ENCODE measurements at regions not wholly inside any gene's neighbourhood (a gene's known extent, or its start where the extent isn't known, plus 50 kb on each side); places are given as distances from the start of the nearest gene placed in this dataset.
A peak's percentile ranks its signal among the peaks of the same experiment; 100 is the strongest.

DNA sequence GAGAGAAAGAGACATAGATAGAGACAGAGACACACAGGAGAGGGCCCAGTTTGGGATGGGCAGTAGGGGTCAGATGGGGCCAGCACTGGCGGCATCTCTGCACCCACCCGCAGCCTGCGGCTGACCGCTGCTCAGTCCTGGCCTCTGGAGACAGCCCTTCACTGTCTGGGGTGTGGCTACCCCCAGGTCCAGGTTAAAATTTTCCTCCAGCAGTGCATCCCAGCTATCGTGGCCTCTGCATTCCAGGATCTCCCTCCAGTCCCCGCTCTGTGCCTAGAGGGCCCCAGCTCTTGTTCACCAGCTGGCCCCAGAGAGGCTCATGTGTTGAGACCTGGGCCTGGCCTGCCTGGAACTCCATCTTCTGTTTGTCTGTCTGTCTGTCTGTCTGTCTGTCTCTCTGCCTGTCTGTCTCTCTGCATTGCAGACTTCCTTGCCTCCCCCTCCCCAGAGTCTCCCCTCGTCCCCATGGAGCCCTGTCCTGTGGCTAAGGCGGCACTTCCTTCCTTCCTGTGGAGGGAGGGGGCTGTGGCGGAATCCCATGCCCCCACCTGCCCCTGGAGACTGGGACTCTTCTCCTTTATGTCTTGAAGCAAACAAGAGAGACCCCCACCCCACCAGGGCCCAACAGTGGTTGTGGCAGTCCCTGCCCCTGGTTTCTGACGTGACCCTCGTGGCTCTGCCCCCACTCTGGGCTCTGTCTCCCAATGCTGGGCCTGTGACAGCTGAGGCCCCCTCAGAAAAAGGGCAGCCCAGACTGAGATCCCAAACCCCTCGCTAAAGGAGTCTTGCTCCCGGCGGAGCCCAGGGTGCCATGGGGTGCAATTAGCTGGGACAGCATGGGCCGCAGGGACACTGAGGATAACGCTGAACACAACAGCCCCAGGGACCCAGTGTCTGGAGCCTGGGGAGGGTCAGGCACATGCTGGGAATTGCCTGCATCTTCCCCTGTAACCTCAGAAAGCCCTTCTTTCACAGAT is 241.8 kb downstream of the NPHP4 start:
- TF ChIP-seq, protein P1, sequence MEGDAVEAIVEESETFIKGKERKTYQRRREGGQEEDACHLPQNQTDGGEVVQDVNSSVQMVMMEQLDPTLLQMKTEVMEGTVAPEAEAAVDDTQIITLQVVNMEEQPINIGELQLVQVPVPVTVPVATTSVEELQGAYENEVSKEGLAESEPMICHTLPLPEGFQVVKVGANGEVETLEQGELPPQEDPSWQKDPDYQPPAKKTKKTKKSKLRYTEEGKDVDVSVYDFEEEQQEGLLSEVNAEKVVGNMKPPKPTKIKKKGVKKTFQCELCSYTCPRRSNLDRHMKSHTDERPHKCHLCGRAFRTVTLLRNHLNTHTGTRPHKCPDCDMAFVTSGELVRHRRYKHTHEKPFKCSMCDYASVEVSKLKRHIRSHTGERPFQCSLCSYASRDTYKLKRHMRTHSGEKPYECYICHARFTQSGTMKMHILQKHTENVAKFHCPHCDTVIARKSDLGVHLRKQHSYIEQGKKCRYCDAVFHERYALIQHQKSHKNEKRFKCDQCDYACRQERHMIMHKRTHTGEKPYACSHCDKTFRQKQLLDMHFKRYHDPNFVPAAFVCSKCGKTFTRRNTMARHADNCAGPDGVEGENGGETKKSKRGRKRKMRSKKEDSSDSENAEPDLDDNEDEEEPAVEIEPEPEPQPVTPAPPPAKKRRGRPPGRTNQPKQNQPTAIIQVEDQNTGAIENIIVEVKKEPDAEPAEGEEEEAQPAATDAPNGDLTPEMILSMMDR (IDR thresholded peaks at IDR 0.05; ENCODE audit: insufficient read depth, low read depth, low read length, missing control alignments), result no peak
- DNase-seq (ENCODE audit: low read depth), result no peak
- H3K4me3 ChIP-seq (ENCODE audit: low read length), result no peak overlapping the region

DNA sequence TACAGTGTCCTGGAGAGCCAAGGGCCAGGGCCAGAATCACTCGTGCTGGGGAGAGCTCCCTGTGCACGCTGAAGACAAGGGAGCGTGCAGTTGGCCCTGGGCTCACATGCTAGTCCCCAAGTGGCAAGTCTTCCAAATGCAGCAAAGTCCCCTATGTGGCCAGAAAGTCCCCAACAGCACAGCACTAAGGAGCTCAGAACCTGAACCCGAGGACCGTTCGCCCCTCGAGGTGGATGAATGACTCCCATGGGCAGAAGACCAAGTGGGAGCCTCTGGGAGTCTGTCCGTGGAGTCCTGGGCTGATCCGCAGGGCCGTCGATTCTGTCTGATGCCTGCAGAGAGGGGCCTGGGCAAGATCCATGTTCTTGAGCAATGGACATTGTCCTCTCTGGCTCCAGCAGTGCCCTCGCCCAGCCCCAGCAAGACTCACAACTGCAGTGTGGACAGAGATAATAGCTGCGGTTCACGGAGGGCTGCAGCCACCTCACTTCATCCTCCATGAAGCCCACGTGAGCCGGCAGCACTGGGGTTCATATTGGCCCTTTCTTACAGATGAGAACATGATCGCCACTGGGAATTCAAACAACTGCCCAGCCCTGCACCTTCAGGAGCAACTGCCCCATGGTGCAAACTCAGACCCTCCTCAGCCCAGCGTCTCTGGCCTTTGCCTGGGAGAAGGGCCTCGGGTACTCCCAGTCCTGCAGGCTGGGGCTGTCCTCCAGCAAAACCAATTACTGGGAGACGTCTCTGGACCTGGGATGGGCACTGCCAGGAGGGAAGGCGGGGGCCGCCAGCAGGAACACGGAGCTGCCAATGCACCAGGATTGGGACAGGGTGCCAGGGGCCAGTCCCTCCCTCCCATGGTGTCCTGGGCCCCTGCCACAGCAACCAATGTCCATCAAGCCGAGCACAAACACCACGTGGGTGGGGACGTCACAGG is 243.7 kb downstream of the NPHP4 start:
- TF ChIP-seq, protein P1 (IDR thresholded peaks at IDR 0.05; ENCODE audit: insufficient read depth, low read depth, low read length, missing control alignments), result no peak
- DNase-seq (ENCODE audit: low read depth), result no peak
- H3K4me3 ChIP-seq (ENCODE audit: low read length), result no peak overlapping the region

DNA sequence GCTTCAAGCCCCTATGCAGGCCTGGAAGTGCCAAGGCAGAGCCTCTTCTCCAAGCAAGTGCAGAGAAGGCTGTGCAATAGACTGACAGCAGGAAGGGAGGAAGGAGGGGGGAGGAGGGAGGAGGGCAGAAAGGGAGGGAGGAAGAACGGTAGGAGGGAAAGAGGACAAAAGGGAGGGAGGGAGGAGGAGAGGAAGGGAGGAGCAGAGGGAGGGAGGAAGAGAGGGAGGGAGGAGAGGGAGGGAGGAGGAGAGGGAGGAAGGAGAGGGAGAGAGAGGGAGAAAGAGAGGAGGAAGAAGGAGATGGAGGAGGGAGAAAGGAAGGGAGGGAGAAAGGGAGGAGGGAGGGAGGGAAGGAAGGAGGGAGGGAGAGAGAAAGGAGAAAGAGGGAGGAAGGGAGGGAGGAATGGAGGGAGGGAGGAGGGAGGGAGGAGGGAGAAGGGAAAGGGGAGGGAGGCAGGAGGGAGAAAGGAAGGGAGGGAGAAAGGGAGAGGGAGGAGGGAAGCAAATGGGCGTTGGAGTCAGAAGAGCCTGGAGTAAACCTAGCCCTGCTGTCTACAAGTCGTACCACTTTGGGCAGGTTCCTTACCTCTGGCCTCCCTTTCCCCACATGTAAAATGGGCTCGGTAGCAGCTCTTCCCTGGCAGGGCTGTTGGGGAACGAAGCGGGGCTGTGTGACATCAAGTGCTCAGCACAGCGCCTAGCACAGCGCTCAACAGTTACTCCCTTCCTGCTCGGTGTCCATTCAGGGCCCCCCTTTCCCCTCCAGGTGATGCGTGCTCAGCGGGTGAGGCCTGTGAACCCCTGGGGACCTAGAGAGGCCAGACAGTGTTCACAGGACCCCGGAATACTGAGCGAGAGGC is 244.6 kb downstream of the NPHP4 start:
- TF ChIP-seq, protein P1 (IDR thresholded peaks at IDR 0.05; ENCODE audit: insufficient read depth, low read depth, low read length, missing control alignments), result no peak
- no peak overlapping the region for H3K4me3 ChIP-seq (ENCODE audit: low read length)
- DNase-seq (ENCODE audit: low read depth), result no peak

DNA sequence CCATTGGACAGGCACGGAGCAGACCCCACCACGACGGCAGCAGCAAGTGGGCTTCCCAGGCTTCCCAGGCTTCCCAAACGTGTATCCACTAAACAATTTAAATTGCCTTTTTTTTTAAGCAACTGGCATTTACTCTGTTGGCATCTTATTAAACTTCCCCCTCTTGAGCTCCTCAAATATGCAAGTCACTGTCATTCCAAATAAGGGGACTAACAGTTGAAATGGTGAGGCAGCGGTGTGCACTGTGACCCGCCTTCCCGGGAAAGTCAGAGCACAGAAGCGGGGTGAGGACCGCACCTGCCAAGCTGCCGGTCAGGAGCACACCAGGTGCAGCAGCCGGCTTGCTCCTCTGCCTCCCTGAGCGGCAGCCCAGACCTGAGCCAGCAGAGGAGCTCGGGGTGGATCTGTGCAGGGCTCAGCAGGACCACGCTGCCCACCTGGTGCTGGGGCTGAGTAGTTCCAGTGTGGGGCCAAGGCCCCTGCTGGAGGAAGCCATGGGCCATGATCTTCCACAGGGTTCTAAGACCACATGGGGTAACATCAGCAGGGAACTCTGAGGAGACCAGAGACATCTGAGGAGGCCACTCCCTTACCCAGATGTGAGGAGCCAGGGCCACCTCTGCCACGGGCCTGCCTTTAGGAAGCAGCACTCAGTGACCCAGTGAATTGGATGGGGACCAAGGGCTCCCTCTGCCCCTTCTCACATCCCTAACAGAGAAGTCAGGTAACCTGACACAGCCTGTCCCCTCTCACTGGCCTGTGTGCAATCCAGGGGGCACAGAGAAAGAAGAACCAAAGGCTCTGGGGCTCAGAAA is 245.4 kb downstream of the NPHP4 start:
- H3K4me3 ChIP-seq (ENCODE audit: low read length), result no peak overlapping the region
- DNase-seq (ENCODE audit: low read depth), result no peak
- TF ChIP-seq, protein P1 (IDR thresholded peaks at IDR 0.05; ENCODE audit: insufficient read depth, low read depth, low read length, missing control alignments), result no peak

DNA sequence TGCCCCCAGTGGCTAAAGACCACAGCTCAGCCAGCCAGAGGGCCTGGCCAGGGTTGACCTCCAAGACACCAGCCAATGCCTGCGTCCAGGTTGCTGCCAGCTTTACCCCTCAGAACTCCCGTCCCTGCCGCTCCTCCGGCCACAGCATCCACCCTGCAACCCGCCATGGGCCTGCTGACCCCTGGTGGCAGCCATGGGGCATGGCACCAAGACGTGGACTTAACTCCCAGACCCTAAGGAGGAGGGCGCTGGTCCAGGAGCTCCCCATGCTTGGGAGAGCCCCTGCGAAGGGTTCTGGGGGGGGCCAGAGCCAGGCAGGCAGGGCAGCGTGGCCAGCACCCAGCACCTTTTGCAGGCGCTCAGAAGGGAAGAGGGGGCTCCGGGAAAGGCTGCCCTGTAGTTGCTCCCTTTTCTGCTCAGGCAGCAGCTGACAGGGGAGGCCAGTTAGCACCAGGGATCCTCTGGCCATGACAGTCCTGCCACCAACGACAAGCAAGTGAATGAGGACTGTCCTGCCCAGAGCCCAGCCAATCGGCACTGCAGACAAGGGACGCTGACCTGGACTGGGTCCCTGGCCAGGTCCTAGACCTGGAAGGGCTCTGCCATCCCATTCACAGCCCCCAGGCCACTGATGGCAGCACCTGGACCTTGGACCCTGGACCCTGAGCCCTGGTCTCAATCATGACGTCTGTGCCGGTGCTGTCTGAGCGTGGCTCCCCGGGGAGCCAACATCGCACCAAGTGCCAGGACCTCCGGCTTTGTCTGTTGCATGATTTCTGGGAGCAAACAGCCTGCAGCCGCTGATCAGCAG is 246.2 kb downstream of the NPHP4 start:
- TF ChIP-seq, protein P1 (IDR thresholded peaks at IDR 0.05; ENCODE audit: insufficient read depth, low read depth, low read length, missing control alignments), result peak; percentile 95
- peak; percentile 75 for DNase-seq (ENCODE audit: low read depth)
- no peak overlapping the region for H3K4me3 ChIP-seq (ENCODE audit: low read length)
